SK-MEL-5 (cell line): ENCODE measurements at regions not wholly inside any gene's neighbourhood (a gene's known extent, or its start where the extent isn't known, plus 50 kb on each side); places are given as distances from the start of the nearest gene placed in this dataset.

Source experiments
- DNase-seq: peaks from one replicate; pipeline ENCODE4 v3.0.0-alpha.2; 2016; ENCODE audit warnings: low read depth, low spot score
- in situ Hi-C: cut with HindIII; loops from 2 replicates; pipeline ENCODE4 v1.10.0; 2016; ENCODE audit warnings: low sequenced_read_pairs, high pct_unique_total_duplicates, low pct_unique_long_range_greater_than_20kb

GRCh38 chr5:105702323-105702722, 1968.4 kb downstream of the EFNA5 start:
- in situ Hi-C loops, result no loop called here

GRCh38 chr5:105696440-105696839, 1974.3 kb downstream of the EFNA5 start:
- no peak for DNase-seq
- in situ Hi-C loops, result no loop called here

More at GRCh38 chr5:105702323-105702722, 1968.4 kb downstream of the EFNA5 start:
- DNase-seq, result no peak

GRCh38 chr5:105695941-105696340, 1974.8 kb downstream of the EFNA5 start:
- no peak for DNase-seq
- in situ Hi-C loops, result no loop called here

GRCh38 chr5:105689596-105689995, 1981.1 kb downstream of the EFNA5 start:
- in situ Hi-C loops, result no loop called here
- DNase-seq, result no peak

- no peak for DNase-seq
- in situ Hi-C loops, result no loop called here
Measured at GRCh38 chr5:105688227-105688792, 1982.4 kb downstream of the EFNA5 start.

- DNase-seq, result no peak
- in situ Hi-C loops, result no loop called here
Measured at GRCh38 chr5:105687493-105687892, 1983.2 kb downstream of the EFNA5 start.

- DNase-seq, result no peak
- in situ Hi-C loops, result no loop called here
Measured at GRCh38 chr5:105685884-105686283, 1984.9 kb downstream of the EFNA5 start.

- DNase-seq, result no peak
- in situ Hi-C loops, result no loop called here
Measured at GRCh38 chr5:105684799-105685198, 1985.9 kb downstream of the EFNA5 start.

- in situ Hi-C loops, result no loop called here
- DNase-seq, result no peak
Measured at GRCh38 chr5:105680858-105681475, 1989.8 kb downstream of the EFNA5 start.

GRCh38 chr5:105677291-105677690, 1993.4 kb downstream of the EFNA5 start:
- DNase-seq, result no peak
- in situ Hi-C loops, result no loop called here

- no peak for DNase-seq
Measured at GRCh38 chr5:105670596-105670995, 2000.1 kb downstream of the EFNA5 start.

GRCh38 chr5:105663671-105664070, 2007.1 kb downstream of the EFNA5 start:
- in situ Hi-C loops, result no loop called here
- DNase-seq, result no peak

More at GRCh38 chr5:105670596-105670995, 2000.1 kb downstream of the EFNA5 start:
- in situ Hi-C loops, result no loop called here

GRCh38 chr5:105659396-105659795, 2011.3 kb downstream of the EFNA5 start:
- DNase-seq, result no peak
- in situ Hi-C loops, result no loop called here

- no peak for DNase-seq
- in situ Hi-C loops, result no loop called here
Measured at GRCh38 chr5:105640328-105640727, 2030.4 kb downstream of the EFNA5 start.

- DNase-seq, result no peak
- in situ Hi-C loops, result no loop called here
Measured at GRCh38 chr5:105639511-105639910, 2031.2 kb downstream of the EFNA5 start.

GRCh38 chr5:105639068-105639467, 2031.7 kb downstream of the EFNA5 start:
- in situ Hi-C loops, result no loop called here

GRCh38 chr5:105638437-105638836, 2032.3 kb downstream of the EFNA5 start:
- no peak for DNase-seq
- in situ Hi-C loops, result no loop called here

More at GRCh38 chr5:105639068-105639467, 2031.7 kb downstream of the EFNA5 start:
- peak; percentile 50 for DNase-seq

GRCh38 chr5:105632043-105632442, 2038.7 kb downstream of the EFNA5 start:
- DNase-seq, result no peak
- in situ Hi-C loops, result no loop called here

- in situ Hi-C loops, result no loop called here
- no peak for DNase-seq
Measured at GRCh38 chr5:105630803-105631202, 2039.9 kb downstream of the EFNA5 start.
